ENCODE measurements at regions not wholly inside any gene's neighbourhood (a gene's known extent, or its start where the extent isn't known, plus 50 kb on each side); places are given as distances from the start of the nearest gene placed in this dataset.
"Not testable (repeated sequence)": the region's sequence is repeated elsewhere in the genome, so short reads cannot be mapped to it uniquely, and the experiment has no call there.

- DNase-seq, result no peak
Measured at GRCh38 chr5:166166071-166166470, 2125.4 kb upstream of the WWC1 start.

- no peak for DNase-seq
Measured at GRCh38 chr5:166172597-166172996, 2118.8 kb upstream of the WWC1 start.

GRCh38 chr5:166178411-166179080, 2112.9 kb upstream of the WWC1 start:
- no peak for DNase-seq

- no peak for DNase-seq
Measured at GRCh38 chr5:166185185-166185584, 2106.3 kb upstream of the WWC1 start.

GRCh38 chr5:166188501-166189325, 2102.7 kb upstream of the WWC1 start:
- DNase-seq, result no peak

GRCh38 chr5:166192696-166193095, 2098.7 kb upstream of the WWC1 start:
- no peak for DNase-seq

GRCh38 chr5:166195981-166196380, 2095.5 kb upstream of the WWC1 start:
- DNase-seq, result no peak

GRCh38 chr5:166200532-166200931, 2090.9 kb upstream of the WWC1 start:
- no peak for DNase-seq

- DNase-seq, result no peak
Measured at GRCh38 chr5:166211640-166212039, 2079.8 kb upstream of the WWC1 start.

GRCh38 chr5:166236327-166236726, 2055.1 kb upstream of the WWC1 start:
- DNase-seq, result no peak

- no peak for DNase-seq
Measured at GRCh38 chr5:166240705-166241104, 2050.7 kb upstream of the WWC1 start.

GRCh38 chr5:166245556-166245955, 2045.9 kb upstream of the WWC1 start:
- DNase-seq, result no peak

GRCh38 chr5:166251786-166252185, 2039.7 kb upstream of the WWC1 start:
- no peak for DNase-seq

- DNase-seq, result no peak
Measured at GRCh38 chr5:166257661-166258060, 2033.8 kb upstream of the WWC1 start.

- DNase-seq, result no peak
Measured at GRCh38 chr5:166262395-166262794, 2029.0 kb upstream of the WWC1 start.

- no peak for DNase-seq
Measured at GRCh38 chr5:166267907-166268306, 2023.5 kb upstream of the WWC1 start.

- DNase-seq, result no peak
Measured at GRCh38 chr5:166270712-166271111, 2020.7 kb upstream of the WWC1 start.

GRCh38 chr5:166276006-166276405, 2015.4 kb upstream of the WWC1 start:
- no peak for DNase-seq

- no peak for DNase-seq
Measured at GRCh38 chr5:166279828-166280227, 2011.6 kb upstream of the WWC1 start.

- no peak for DNase-seq
Measured at GRCh38 chr5:166281433-166281832, 2010.0 kb upstream of the WWC1 start.

GRCh38 chr5:166282939-166283338, 2008.5 kb upstream of the WWC1 start:
- no peak for DNase-seq

GRCh38 chr5:166285361-166285760, 2006.1 kb upstream of the WWC1 start:
- DNase-seq, result no peak

- no peak for DNase-seq
Measured at GRCh38 chr5:166286832-166287231, 2004.6 kb upstream of the WWC1 start.

- no peak for DNase-seq
Measured at GRCh38 chr5:166287866-166288265, 2003.6 kb upstream of the WWC1 start.

GRCh38 chr5:166291800-166292199, 1999.6 kb upstream of the WWC1 start:
- not testable (repeated sequence) for DNase-seq
